HepG2 (cell line): ENCODE measurements at regions not wholly inside any gene's neighbourhood (a gene's known extent, or its start where the extent isn't known, plus 50 kb on each side); places are given as distances from the start of the nearest gene placed in this dataset.

ENCODE experiments used
- CBFB ChIP-seq: sonication (generic); formaldehyde crosslinking; IDR thresholded peaks from 2 replicates; pipeline ENCODE4 v1.4.0; 2020; ENCODE audit warnings: missing genetic modification reagents
- DNMT1 ChIP-seq: sonication (generic); formaldehyde crosslinking; IDR thresholded peaks from 2 replicates; pipeline ENCODE4 v1.5.1; 2020; ENCODE audit warnings: mild to moderate bottlenecking, missing genetic modification reagents
- FLYWCH1 ChIP-seq: sonication (generic); formaldehyde crosslinking; IDR thresholded peaks from 2 replicates; pipeline ENCODE4 v1.8.1; 2023; ENCODE audit warnings: mild to moderate bottlenecking, missing genetic modification reagents
- MAFG ChIP-seq: sonication (generic); formaldehyde crosslinking; IDR thresholded peaks from 2 replicates; pipeline ENCODE4 v1.5.1; 2020; ENCODE audit warnings: mild to moderate bottlenecking, missing genetic modification reagents
- POLR2AphosphoS5 ChIP-seq: IDR thresholded peaks from 2 replicates; pipeline ENCODE4 v1.6.1; 2012; ENCODE audit warnings: low read depth, low read length
- SATB2 ChIP-seq: sonication (generic); formaldehyde crosslinking; IDR thresholded peaks from 2 replicates; pipeline ENCODE4 v1.5.0; 2020; ENCODE audit warnings: missing genetic modification reagents
- SPEN ChIP-seq: sonication (generic); formaldehyde crosslinking; IDR thresholded peaks from 2 replicates; pipeline ENCODE4 v1.5.1; 2020; ENCODE audit warnings: low read depth, mild to moderate bottlenecking, missing genetic modification reagents
- ZBTB7B ChIP-seq: sonication (generic); formaldehyde crosslinking; IDR thresholded peaks from 2 replicates; pipeline ENCODE4 v1.4.0; 2020; ENCODE audit warnings: missing genetic modification reagents
- ZFX ChIP-seq: sonication (generic); formaldehyde crosslinking; IDR thresholded peaks from 2 replicates; pipeline ENCODE4 v1.4.0; 2020; ENCODE audit warnings: mild to moderate bottlenecking, low read depth, missing genetic modification reagents, moderate library complexity
- ZNF207 ChIP-seq: fragments of 450-650 bp; IDR thresholded peaks from 2 replicates; pipeline ENCODE4 v1.6.1; 2016; ENCODE audit warnings: antibody characterized with exemption, borderline replicate concordance
- ZNF224 ChIP-seq: sonication (generic); formaldehyde crosslinking; IDR thresholded peaks from 2 replicates; pipeline ENCODE4 v1.5.0; 2020; ENCODE audit warnings: mild to moderate bottlenecking, missing genetic modification reagents
- ZNF264 ChIP-seq: sonication (generic); formaldehyde crosslinking; IDR thresholded peaks from 2 replicates; pipeline ENCODE4 v1.4.0; 2020; ENCODE audit warnings: missing genetic modification reagents
- ZNF558 ChIP-seq: sonication (generic); formaldehyde crosslinking; IDR thresholded peaks from 2 replicates; pipeline ENCODE4 v1.9.0; 2022; ENCODE audit warnings: mild to moderate bottlenecking, missing genetic modification reagents, borderline replicate concordance
- ZNF678 ChIP-seq: sonication (generic); formaldehyde crosslinking; IDR thresholded peaks from 2 replicates; pipeline ENCODE4 v1.4.0; 2020; ENCODE audit warnings: mild to moderate bottlenecking, missing genetic modification reagents
- TF ChIP-seq, protein P1 (sequence below): sonication (generic); formaldehyde crosslinking; IDR thresholded peaks from 2 replicates; pipeline ENCODE4 v1.5.1; 2020; ENCODE audit warnings: missing genetic modification reagents, mild to moderate bottlenecking, borderline replicate concordance
- TF ChIP-seq, protein P2 (sequence below): sonication (generic); formaldehyde crosslinking; IDR thresholded peaks from 2 replicates; pipeline ENCODE4 v1.8.0; 2022; ENCODE audit warnings: mild to moderate bottlenecking, missing genetic modification reagents, moderate library complexity
- TF ChIP-seq, protein P3 (sequence below): sonication (generic); formaldehyde crosslinking; IDR thresholded peaks from 2 replicates; pipeline ENCODE4 v1.5.1; 2020; ENCODE audit warnings: mild to moderate bottlenecking, moderate library complexity, missing genetic modification reagents
- TF ChIP-seq, protein P4 (sequence below): sonication (generic); formaldehyde crosslinking; IDR thresholded peaks from 2 replicates; pipeline ENCODE4 v1.4.0; 2020; ENCODE audit warnings: missing genetic modification reagents, mild to moderate bottlenecking, borderline replicate concordance
- TF ChIP-seq, protein P5 (sequence below): sonication (generic); formaldehyde crosslinking; IDR thresholded peaks from 2 replicates; pipeline ENCODE4 v1.8.0; 2023; ENCODE audit warnings: mild to moderate bottlenecking, missing genetic modification reagents
- TF ChIP-seq, protein P6 (sequence below): sonication (generic); formaldehyde crosslinking; IDR thresholded peaks from 2 replicates; pipeline ENCODE4 v1.8.0; 2022; ENCODE audit warnings: missing genetic modification reagents, low read depth, mild to moderate bottlenecking, borderline replicate concordance

DNA sequence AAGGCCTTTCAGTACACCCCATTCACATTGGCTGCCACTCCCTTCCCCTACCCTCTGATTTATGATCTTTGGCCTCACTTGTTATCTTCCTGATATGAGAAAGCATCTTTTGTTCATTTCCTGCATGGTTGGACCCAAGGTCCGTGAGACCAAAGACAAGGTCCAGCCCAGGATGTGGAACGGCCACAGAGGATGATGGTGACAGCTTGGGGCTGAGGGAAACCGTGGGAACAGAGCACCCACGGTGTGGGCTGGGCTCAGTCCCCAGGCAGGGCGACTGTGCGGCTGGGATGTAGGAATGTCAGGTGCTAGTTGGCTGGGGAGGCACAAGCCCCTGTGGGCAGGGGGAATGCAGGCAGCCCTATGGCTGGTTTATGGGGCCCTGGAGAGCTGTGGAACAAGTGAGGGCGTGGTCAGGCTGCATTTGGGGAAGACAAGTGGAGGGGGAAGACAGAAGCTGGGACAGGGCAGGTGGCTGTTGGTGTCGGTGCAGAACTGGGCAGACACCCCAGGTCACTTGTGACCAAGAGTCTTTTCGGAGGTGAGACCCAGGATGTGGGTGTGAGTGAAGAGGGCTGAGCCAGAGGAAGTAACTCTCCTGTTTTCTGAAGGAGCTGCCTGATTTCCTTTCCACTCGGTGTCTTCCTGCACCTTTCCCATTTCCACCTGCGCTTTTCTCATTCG is 51.7 kb upstream of the IGFBP3 start (continued):
- TF ChIP-seq, protein P1, sequence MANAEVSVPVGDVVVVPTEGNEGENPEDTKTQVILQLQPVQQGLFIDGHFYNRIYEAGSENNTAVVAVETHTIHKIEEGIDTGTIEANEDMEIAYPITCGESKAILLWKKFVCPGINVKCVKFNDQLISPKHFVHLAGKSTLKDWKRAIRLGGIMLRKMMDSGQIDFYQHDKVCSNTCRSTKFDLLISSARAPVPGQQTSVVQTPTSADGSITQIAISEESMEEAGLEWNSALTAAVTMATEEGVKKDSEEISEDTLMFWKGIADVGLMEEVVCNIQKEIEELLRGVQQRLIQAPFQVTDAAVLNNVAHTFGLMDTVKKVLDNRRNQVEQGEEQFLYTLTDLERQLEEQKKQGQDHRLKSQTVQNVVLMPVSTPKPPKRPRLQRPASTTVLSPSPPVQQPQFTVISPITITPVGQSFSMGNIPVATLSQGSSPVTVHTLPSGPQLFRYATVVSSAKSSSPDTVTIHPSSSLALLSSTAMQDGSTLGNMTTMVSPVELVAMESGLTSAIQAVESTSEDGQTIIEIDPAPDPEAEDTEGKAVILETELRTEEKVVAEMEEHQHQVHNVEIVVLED, result no peak
- TF ChIP-seq DNMT1 (no peak), SATB2 (no peak), ZNF207 (no peak), ZNF558 (CRISPR knock-in tag) (no peak), ZFX (peak; percentile 41), POLR2AphosphoS5 (no peak; the same call in 1 of the 2 replicates), ZBTB7B (CRISPR knock-in tag) (no peak), SPEN (CRISPR knock-in tag) (peak; percentile 46; the same call in 1 of the 2 replicates), MAFG (CRISPR knock-in tag) (no peak), ZNF264 (CRISPR knock-in tag) (no peak), ZNF224 (CRISPR knock-in tag) (no peak), FLYWCH1 (CRISPR knock-in tag) (no peak), ZNF678 (CRISPR knock-in tag) (no peak), CBFB (CRISPR knock-in tag) (peak; percentile 74; the same call in 1 of the 2 replicates)
- TF ChIP-seq, protein P2, sequence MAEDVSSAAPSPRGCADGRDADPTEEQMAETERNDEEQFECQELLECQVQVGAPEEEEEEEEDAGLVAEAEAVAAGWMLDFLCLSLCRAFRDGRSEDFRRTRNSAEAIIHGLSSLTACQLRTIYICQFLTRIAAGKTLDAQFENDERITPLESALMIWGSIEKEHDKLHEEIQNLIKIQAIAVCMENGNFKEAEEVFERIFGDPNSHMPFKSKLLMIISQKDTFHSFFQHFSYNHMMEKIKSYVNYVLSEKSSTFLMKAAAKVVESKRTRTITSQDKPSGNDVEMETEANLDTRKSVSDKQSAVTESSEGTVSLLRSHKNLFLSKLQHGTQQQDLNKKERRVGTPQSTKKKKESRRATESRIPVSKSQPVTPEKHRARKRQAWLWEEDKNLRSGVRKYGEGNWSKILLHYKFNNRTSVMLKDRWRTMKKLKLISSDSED (CRISPR knock-in tag), result no peak
- TF ChIP-seq, protein P3, sequence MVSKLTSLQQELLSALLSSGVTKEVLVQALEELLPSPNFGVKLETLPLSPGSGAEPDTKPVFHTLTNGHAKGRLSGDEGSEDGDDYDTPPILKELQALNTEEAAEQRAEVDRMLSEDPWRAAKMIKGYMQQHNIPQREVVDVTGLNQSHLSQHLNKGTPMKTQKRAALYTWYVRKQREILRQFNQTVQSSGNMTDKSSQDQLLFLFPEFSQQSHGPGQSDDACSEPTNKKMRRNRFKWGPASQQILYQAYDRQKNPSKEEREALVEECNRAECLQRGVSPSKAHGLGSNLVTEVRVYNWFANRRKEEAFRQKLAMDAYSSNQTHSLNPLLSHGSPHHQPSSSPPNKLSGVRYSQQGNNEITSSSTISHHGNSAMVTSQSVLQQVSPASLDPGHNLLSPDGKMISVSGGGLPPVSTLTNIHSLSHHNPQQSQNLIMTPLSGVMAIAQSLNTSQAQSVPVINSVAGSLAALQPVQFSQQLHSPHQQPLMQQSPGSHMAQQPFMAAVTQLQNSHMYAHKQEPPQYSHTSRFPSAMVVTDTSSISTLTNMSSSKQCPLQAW (CRISPR knock-in tag), result peak; percentile 58
- TF ChIP-seq, protein P4, sequence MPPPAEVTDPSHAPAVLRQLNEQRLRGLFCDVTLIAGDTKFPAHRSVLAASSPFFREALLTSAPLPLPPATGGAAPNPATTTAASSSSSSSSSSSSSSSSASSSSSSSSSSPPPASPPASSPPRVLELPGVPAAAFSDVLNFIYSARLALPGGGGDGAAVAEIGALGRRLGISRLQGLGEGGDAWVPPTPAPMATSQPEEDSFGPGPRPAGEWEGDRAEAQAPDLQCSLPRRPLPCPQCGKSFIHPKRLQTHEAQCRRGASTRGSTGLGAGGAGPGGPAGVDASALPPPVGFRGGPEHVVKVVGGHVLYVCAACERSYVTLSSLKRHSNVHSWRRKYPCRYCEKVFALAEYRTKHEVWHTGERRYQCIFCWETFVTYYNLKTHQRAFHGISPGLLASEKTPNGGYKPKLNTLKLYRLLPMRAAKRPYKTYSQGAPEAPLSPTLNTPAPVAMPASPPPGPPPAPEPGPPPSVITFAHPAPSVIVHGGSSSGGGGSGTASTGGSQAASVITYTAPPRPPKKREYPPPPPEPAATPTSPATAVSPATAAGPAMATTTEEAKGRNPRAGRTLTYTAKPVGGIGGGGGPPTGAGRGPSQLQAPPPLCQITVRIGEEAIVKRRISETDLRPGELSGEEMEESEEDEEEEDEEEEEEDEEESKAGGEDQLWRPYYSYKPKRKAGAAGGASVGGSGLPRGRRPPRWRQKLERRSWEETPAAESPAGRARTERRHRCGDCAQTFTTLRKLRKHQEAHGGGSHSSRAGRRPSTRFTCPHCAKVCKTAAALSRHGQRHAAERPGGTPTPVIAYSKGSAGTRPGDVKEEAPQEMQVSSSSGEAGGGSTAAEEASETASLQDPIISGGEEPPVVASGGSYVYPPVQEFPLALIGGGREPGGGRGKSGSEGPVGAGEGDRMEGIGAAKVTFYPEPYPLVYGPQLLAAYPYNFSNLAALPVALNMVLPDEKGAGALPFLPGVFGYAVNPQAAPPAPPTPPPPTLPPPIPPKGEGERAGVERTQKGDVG (CRISPR knock-in tag), result peak; percentile 30; the same call in 1 of the 2 replicates
- TF ChIP-seq, protein P5, sequence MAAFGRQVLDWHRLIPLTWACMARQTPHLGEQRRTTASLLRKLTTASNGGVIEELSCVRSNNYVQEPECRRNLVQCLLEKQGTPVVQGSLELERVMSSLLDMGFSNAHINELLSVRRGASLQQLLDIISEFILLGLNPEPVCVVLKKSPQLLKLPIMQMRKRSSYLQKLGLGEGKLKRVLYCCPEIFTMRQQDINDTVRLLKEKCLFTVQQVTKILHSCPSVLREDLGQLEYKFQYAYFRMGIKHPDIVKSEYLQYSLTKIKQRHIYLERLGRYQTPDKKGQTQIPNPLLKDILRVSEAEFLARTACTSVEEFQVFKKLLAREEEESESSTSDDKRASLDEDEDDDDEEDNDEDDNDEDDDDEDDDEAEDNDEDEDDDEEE (CRISPR knock-in tag), result no peak
- TF ChIP-seq, protein P6, sequence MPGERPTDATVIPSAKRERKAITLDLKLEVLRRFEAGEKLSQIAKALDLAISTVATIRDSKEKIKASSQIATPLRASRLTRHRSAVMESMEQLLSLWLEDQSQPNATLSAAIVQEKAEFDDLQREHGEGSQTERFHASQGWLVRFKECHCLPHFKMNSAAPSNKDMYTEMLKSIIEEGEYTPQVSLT (CRISPR knock-in tag), result no peak
